ENCODE measurements at regions not wholly inside any gene's neighbourhood (a gene's known extent, or its start where the extent isn't known, plus 50 kb on each side); places are given as distances from the start of the nearest gene placed in this dataset.

DNA sequence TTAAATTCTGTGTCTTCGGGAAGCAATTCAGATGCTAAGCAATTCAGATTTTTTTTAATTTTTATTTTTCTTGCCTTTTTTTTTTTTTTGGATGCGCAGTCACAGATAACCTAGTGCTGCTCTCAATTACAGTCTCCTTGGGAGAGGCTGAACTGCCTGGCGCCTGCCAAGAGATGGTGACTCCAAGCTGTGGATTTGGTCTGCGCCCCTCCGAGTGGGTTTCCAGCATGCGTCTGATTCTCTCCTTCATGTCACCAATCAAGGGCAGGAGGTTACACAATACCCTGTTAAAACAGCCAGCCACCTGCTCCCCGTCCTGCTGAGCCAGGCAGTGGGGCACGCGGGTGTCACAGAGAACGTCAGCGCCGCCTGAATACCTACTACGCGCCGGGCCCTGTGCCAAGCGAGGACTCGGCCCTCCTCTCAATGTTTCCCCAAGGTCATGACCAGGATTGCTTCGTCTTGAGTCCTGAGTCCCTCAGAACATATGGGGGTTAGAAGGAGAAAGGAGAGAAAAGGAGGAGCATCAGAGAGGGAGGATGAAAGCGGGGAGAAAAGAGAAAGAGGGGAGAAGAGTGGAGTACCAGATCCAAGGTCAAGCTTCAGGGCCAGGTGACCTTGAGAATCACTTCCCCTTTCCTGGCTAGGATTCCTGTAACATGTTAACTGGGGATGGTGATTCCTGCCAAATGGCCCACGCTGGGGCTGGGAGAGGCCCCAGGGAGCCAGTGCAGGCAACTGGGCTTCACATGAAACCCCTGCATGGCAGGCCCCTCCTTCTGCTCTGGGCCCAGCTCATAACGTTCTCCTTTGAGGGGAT is 213.6 kb downstream of the URI1 start:
- Histone ChIP-seq H3K27ac (ENCODE audit: low read depth, low read length) (no peak overlapping the region), H3K27me3 (ENCODE audit: control insufficient read depth, insufficient read depth, low read length) (no peaks in the 10 kb centered on the region), H3K9me3 (ENCODE audit: control insufficient read depth, insufficient read depth, low read length) (peaks cover 61% of the 10 kb centered on the region), H3K4me3 (ENCODE audit: low read depth, low read length) (no peak overlapping the region)
- no peak for DNase-seq (ENCODE audit: low read depth, low spot score)
- ChIA-PET POLR2A (no interaction called here), CTCF (no interaction called here)
- TF ChIP-seq CTCF (IDR thresholded peaks at IDR 0.05; ENCODE audit: low read depth, low read length), result no peak

- Histone ChIP-seq H3K27me3 (ENCODE audit: control insufficient read depth, insufficient read depth, low read length) (no peaks in the 10 kb centered on the region), H3K9me3 (ENCODE audit: control insufficient read depth, insufficient read depth, low read length) (peaks cover 62% of the 10 kb centered on the region), H3K27ac (ENCODE audit: low read depth, low read length) (no peak overlapping the region), H3K4me3 (ENCODE audit: low read depth, low read length) (no peak overlapping the region)
- CTCF ChIA-PET, result no interaction called here
- POLR2A ChIA-PET, result no interaction called here
- DNase-seq (ENCODE audit: low read depth, low spot score), result no peak
- TF ChIP-seq CTCF (IDR thresholded peaks at IDR 0.05; ENCODE audit: low read depth, low read length), result no peak
Observed at GRCh38 chr19:30156646-30157045, 214.6 kb downstream of the URI1 start.

- H3K27ac ChIP-seq (ENCODE audit: low read depth, low read length), result no peak overlapping the region
- H3K27me3 ChIP-seq (ENCODE audit: control insufficient read depth, insufficient read depth, low read length), result no peaks in the 10 kb centered on the region
- peaks cover 58% of the 10 kb centered on the region for H3K9me3 ChIP-seq (ENCODE audit: control insufficient read depth, insufficient read depth, low read length)
- ChIA-PET POLR2A (no interaction called here), CTCF (no interaction called here)
- TF ChIP-seq CTCF (IDR thresholded peaks at IDR 0.05; ENCODE audit: low read depth, low read length), result no peak
- DNase-seq (ENCODE audit: low read depth, low spot score), result no peak
- H3K4me3 ChIP-seq (ENCODE audit: low read depth, low read length), result no peak overlapping the region
Observed at GRCh38 chr19:30158067-30158892, 213.9 kb upstream of the ZNF536 start.

- Histone ChIP-seq H3K27me3 (ENCODE audit: control insufficient read depth, insufficient read depth, low read length) (no peaks in the 10 kb centered on the region), H3K27ac (ENCODE audit: low read depth, low read length) (no peak overlapping the region), H3K4me3 (ENCODE audit: low read depth, low read length) (no peak overlapping the region), H3K9me3 (ENCODE audit: control insufficient read depth, insufficient read depth, low read length) (peaks cover 61% of the 10 kb centered on the region)
- no peak for DNase-seq (ENCODE audit: low read depth, low spot score)
- POLR2A ChIA-PET, result no interaction called here
- CTCF ChIA-PET, result no interaction called here
- no peak for TF ChIP-seq CTCF (IDR thresholded peaks at IDR 0.05; ENCODE audit: low read depth, low read length)
Observed at GRCh38 chr19:30158893-30159245, 213.3 kb upstream of the ZNF536 start.

DNA sequence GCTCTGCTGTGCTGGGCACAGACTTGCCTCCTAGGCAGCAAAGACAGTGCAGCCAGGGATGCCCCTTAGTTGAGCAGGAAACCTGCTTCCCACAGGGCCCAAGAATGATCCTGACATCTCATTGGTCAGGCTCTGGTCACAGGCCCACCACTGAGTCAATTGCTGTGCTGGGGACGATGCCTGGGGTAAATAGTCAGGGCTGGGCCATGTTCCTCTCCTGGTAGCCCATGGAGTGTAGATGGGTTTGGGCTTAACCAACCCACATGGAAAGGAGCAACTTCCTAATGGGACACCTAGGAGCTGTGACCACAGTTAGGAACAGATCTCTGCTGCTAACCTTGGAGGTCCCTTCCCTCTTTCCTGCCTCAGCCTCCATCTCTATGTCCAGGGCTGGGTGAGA is 212.5 kb upstream of the ZNF536 start:
- DNase-seq (ENCODE audit: low read depth, low spot score), result no peak
- TF ChIP-seq CTCF (IDR thresholded peaks at IDR 0.05; ENCODE audit: low read depth, low read length), result no peak
- Histone ChIP-seq H3K9me3 (ENCODE audit: control insufficient read depth, insufficient read depth, low read length) (peaks cover 66% of the 10 kb centered on the region), H3K27ac (ENCODE audit: low read depth, low read length) (no peak overlapping the region), H3K27me3 (ENCODE audit: control insufficient read depth, insufficient read depth, low read length) (no peaks in the 10 kb centered on the region), H3K4me3 (ENCODE audit: low read depth, low read length) (no peak overlapping the region)
- POLR2A ChIA-PET, result no interaction called here
- CTCF ChIA-PET, result no interaction called here

All from AG04450 (cell line).